Globus pallidus (tissue), 1 donor: ENCODE measurements at regions not wholly inside any gene's neighbourhood (a gene's known extent, or its start where the extent isn't known, plus 50 kb on each side); places are given as distances from the start of the nearest gene placed in this dataset.
A peak's percentile ranks its signal among the peaks of the same experiment; 100 is the strongest.
"Not testable (repeated sequence)": the region's sequence is repeated elsewhere in the genome, so short reads cannot be mapped to it uniquely, and the experiment has no call there.

Experiments used
- DNase-seq: peaks from one replicate; pipeline ENCODE4 v3.0.0-alpha.2; 2015; ENCODE audit warnings: low spot score

DNA sequence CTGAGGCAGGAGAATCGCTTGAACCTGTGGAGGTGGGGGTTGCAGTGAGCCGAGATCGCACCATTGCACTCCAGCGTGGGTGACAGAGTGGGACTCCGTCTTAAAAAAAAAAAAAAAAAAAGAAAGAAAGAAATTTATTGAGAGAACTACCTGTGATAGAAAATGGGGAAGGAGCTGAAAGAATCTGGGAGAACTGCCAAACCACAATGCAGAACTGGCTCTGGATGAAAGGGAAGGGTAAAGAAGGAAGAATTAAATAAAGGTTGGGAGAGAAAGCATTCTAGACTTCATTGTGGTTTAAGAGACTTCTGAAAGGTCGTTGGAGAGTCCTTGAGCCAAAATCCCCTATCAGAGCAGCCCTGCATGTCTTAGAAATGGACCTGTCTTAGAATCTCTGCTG is 567.9 kb upstream of the HTR2C start:
- DNase-seq, result peak; percentile 4

- no peak for DNase-seq
Observed at GRCh38 chrX:114006664-114007063, 577.2 kb upstream of the HTR2C start.

DNA sequence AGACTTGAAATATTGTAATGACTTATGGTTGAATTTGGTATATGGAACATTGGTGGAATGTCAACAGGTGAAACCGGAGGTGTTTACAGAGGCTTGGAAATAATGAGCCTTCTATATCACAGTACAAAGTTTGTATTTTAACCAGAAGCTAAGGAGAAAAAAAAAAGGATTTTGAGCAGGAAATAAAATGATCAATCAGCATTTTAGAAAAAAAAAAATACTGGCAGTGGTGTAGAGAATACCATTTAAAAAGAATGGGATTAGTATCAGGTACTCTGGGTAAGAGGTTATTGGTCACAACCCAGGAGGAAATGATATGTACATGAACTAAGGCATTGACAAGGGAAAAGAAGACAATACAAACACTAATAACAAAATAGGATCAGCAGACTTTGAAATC is 587.1 kb upstream of the HTR2C start:
- DNase-seq, result no peak

DNA sequence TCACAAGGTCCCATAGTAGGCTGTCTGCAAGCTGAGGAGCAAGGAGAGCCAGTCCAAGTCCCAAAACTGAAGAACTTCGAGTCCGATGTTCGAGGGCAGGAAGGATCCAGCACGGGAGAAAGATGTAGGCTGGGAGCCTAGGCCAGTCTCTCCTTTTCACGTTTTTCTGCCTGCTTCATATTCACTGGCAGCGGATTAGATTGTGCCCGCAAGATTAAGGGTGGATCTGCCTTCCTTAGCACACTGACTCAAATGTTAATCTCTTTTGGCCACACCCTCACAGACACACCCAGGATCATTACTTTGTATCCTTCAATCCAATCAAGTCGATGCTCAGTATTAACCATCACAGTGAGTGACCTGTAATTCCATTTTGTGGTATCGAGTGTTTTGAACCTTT is 592.2 kb upstream of the HTR2C start:
- not testable (repeated sequence) for DNase-seq

- not testable (repeated sequence) for DNase-seq
Observed at GRCh38 chrX:113990669-113991068, 593.2 kb upstream of the HTR2C start.

DNA sequence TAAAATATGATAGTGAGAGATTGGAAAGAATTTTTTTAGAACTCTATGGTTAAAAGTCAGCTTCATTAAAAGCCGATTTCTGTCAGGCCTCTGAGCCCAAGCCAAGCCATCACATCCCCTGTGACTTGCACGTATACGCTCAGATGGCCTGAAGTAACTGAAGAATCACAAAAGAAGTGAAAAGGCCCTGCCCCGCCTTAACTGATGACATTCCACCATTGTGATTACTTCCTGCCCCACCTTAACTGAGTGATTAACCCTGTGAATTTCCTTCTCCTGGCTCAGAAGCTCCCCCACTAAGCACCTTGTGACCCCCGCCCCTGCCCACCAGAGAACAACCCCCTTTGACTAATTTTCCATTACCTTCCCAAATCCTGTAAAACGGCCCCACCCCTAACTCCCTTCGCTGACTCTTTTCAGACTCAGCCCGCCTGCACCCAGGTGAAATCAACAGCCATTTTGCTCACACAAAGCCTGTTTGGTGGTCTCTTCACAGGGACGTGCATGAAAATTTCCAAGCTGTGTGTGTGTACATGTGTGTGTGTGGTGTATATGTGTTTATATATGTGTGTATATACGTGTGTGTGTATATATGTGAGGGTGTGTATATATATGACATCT is 595.5 kb upstream of the HTR2C start:
- DNase-seq, result not testable (repeated sequence)

DNA sequence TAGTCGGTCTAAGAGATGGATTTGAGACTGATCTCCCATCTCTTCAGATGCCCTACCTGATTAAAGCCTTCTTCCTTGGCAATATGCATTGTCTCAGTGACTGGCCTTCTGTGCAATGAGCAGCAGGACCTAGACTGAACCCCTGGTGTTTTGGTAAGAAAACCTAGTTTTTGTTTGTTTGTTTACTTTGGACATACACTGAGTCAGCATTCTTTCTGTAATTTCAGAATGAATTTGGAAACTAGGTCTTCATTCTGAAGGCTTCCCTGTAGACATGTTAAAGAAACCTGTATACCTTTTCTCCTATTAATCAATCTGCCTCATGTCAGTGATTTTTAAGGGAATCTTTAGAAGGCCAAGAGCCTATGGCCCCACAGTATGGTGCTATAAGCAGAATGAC is 597.5 kb upstream of the HTR2C start:
- DNase-seq, result no peak

DNA sequence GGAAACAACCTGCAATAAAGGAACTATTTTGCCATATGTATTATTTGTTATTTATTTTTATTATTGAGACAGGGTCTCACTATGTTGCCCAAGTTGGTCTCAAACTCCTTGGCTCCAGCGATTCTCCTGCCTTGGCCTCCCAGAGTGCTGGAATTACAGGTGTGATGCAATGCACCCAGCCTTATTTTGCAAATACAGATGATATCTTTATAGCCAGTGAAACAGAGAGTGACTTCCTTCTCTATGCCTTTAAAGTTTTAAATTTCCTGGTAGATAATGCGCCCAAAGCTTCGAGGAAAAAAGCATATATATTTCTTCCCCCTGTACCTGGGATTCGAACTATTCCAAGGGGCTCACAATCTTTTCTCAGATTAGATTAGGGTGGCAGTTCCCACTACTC is 601.1 kb upstream of the HTR2C start:
- no peak for DNase-seq

DNA sequence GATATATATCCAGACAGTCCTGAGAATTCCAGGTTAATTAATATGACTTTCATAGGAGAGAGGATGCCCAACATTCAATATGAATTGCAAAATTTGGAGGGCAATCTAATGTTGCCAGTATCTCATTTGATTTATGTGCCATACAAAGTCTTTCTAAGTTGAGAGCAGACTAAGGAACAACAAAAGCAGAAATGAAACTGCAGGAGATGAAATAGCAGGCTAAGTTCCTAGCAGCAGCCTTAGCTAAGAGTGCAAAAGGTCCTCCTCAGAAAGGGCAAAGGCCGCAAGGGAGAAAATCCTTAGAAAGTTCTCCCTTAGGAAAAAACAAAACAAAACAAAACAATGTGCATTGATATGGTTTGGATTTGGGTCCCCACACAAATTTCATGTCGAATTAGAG is 602.9 kb upstream of the HTR2C start:
- DNase-seq, result peak; percentile 2

- no peak for DNase-seq
Observed at GRCh38 chrX:113977887-113978286, 606.0 kb upstream of the HTR2C start.

DNA sequence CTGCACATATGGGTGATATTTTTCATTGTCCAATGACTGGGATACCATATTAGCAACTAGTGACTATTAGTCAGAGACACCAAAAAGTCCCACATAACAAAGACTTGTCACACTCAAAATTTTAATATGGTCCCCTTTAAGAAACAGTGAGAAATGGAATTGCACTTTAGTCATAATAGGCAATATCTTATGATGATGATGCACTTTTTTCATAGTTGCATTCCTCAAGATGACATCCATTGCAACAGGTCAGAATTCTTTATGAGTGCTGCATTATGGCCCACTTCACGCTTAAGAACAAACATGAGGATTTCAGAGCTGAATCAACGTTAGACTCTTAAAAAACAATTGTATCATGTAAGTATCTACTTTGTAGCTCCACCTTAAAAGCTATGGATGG is 608.4 kb upstream of the HTR2C start:
- no peak for DNase-seq

DNA sequence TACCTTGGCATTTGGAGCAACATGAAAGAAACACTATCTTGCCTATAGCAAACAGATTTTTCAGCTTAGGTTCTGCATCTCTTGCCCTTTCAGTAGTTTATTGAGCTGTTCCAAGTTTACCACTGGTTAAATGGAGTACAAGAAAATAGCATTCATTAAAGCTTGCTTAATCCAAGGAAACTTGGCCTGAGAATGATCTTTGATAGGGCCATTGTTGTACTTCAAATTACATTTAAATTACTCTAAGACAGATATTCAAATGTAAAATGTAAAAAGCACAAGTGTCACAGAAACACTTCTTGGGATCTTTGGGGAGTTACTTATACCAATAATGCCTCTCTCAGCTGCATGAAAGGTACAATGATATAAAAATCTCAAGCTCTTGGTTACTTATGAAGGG is 609.0 kb upstream of the HTR2C start:
- no peak for DNase-seq

DNA sequence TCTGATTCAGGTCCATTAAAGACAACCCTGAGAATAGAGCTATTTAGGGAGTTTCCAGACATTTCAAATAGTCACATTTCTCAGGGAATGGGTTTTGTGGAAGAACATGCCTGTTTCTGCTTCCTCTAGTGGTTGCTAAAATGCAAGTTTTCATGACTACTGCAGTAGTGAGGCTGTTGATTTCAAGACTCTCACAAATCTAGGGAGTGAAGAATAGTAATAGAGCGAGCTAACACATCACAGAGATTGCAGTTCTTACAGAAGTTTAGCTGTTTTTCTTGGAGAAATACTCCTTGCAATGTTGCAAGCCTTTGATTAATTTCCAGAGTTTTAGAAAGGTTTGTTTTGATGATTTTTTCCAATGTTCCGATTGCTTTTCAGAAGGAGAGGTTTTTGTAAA is 610.2 kb upstream of the HTR2C start:
- no peak for DNase-seq

- DNase-seq, result no peak
Observed at GRCh38 chrX:113966791-113967190, 617.1 kb upstream of the HTR2C start.

DNA sequence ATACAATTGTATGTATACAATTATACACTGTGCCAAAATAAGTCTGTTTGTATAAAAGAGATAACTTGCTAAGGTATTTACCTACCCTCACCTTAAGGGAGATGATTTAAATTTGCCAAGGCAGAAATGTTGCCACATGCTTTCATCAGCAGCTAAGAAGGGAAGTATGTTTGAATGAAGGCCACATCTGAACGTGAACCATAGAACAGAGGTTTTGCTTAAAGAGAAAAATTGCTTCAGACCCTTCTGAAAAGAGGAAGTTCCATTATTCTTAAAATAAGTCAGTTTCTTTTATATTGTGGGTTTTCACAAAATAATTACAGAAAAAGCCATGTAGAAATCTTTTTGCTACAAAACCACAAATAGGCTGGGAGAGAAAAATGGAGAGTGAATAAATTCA is 621.5 kb upstream of the HTR2C start:
- DNase-seq, result no peak

GRCh38 chrX:113959912-113960626 is 623.8 kb upstream of the HTR2C start:
- no peak for DNase-seq

DNA sequence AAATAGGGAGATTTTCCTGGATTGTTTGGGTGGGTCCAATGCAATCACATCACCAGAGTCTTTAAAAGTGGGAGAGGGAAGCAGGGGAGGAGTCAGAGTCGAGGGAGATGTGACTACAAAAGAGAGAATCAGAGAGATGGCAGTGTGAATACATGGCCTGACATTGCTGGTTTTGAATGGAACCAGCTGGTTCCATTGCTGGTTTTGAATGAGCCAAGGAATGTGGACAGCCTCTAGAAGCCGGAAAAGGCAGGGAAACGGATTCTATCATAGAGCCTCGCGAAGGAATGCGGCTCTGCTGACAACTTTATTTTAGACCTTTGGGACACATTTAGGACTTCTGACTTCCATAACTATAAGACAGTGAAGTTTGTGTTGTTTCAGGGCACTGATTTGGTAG is 627.0 kb upstream of the HTR2C start:
- no peak for DNase-seq

GRCh38 chrX:113954297-113954696 is 629.6 kb upstream of the HTR2C start:
- no peak for DNase-seq

DNA sequence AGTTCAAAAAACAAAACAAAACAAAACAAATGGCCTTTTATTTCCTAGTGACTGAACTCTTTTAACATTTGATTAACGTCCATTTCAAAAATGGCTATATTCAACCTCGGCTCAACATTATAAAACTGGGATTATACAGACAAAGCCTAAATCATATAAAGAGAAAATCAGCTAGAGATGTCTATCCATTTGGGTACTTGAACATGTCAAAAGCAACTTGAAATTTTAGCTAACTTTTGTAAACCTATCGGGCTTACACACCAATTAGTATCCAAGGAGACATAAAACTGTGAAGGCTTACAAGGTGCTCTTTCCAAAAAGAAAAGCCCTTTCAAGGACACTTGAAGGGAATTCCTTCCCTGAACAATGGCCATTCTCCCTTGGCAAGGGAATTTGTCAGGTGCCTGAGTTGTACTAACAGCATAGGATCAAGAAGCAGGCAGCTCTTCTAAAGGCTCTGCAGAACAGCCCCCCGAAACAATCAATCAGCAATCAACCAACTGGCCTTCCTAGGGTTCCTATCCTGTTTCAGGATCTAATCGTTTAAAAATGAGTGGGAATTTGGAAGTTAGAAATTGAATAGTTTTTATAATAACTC is 633.7 kb upstream of the HTR2C start:
- DNase-seq, result no peak

GRCh38 chrX:113947548-113947947 is 636.3 kb upstream of the HTR2C start:
- DNase-seq, result no peak

DNA sequence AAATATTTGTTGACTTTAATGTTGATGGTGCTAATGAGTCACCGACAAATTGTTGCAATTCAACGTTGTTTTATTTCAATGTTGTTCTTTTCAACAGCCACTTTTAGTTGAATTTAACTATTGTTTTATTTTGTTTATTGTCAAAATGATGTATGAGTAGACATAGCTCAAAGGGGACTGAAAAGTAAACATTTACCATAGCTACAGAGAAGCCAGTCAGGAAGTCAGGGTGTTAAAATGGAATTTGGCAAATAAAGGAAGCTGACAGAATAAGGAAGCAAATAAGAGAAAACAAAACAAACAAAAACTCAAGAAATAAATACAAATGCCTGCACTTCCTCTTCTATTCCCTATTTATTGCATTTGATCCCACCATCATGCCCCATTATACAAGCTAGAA is 648.4 kb upstream of the HTR2C start:
- DNase-seq, result no peak

DNA sequence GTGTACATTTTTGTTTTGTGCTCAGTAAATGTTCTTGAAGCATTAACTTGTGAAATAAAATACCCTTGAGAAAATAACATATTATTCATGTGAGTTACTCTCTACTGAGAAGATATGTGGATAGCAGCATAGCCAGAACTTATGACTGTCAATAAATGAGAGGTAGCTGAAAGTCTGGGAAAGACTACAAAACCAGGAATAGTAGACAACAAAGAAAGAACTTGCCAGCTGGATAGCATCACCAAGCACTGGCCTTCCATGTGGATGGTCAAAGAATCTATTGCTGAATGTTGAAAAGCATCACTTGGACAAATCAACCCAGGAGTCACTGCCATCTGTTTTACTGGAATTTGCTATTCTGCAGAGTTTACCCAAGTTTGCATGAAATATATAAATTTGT is 650.0 kb upstream of the HTR2C start:
- no peak for DNase-seq

GRCh38 chrX:113929004-113929403 is 654.9 kb upstream of the HTR2C start:
- DNase-seq, result peak; percentile 2

DNA sequence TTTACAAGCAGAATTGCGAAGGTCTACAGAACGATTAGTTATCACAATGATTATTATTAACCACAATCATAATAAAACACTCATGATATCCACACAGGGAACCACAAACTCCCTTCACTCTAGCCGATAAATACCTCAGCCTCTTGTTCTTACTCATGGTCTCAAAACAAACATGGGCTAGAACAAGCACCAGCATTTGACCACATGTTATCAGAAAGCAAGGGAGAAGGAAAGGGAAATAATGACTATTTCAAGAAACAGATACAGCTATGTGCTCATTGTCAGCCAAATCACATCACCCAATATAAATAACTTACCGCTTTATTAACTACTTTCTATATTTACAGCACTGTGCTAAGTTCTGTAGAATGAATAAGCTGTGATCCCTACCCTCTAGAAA is 663.2 kb upstream of the HTR2C start:
- DNase-seq, result no peak
